Prostate gland (tissue), 2 donors: ENCODE measurements at regions not wholly inside any gene's neighbourhood (a gene's known extent, or its start where the extent isn't known, plus 50 kb on each side); places are given as distances from the start of the nearest gene placed in this dataset.

Experiments
- DNase-seq: peaks from one replicate; pipeline ENCODE4 v3.0.0-alpha.2; 2019; ENCODE audit warnings: low spot score
- H3K27ac ChIP-seq, 2 donors: fragments of 200-600 bp; sonication (generic); 2 replicates each; pipeline ENCODE4 v1.5.1; 2017 to 2019
- H3K27me3 ChIP-seq: fragments of 200-600 bp; sonication (generic); replicated peaks from 2 replicates; pipeline ENCODE4 v1.5.1; 2019; ENCODE audit not compliant: insufficient read depth
- H3K36me3 ChIP-seq, 2 donors: fragments of 200-600 bp; sonication (generic); 1 replicate in 1 of 2; 2 replicates in 1 of 2; pipeline versions ENCODE4 v1.5.1 to v1.8.1; 2017 to 2019
- H3K4me1 ChIP-seq: fragments of 200-600 bp; sonication (generic); replicated peaks from 2 replicates; pipeline ENCODE4 v1.5.1; 2019
- H3K4me3 ChIP-seq, 2 donors: fragments of 200-600 bp; sonication (generic); 2 replicates each; pipeline ENCODE4 v1.5.1; 2017 to 2019
- H3K9me3 ChIP-seq: fragments of 200-600 bp; sonication (generic); 2 replicates; pipeline ENCODE4 v1.5.1; 2017
- CTCF ChIP-seq, 4 experiments: fragments of 200-600 bp in 2 of 4; fragments of 450-650 bp in 2 of 4; sonication (generic) in 2 of 4; IDR thresholded peaks; 1 replicate in 3 of 4; 2 replicates in 1 of 4; pipeline ENCODE4 v1.5.1; 2016 to 2019; ENCODE audit warnings: antibody characterized with exemption in 4 of 4, mild to moderate bottlenecking in 2 of 4, moderate library complexity in 2 of 4
- POLR2A ChIP-seq: fragments of 450-650 bp; IDR thresholded peaks from one replicate; pipeline ENCODE4 v1.6.1; 2016; ENCODE audit warnings: antibody characterized with exemption, mild to moderate bottlenecking
- POLR2AphosphoS5 ChIP-seq: sonication (generic); formaldehyde crosslinking; IDR thresholded peaks from one replicate; pipeline ENCODE4 v1.6.1; 2017; ENCODE audit warnings: antibody characterized with exemption
- WGBS: methylation state at CpG from one replicate; pipeline ENCODE4 v1.1.5; 2018; 5-methylcytosine and 5-hydroxymethylcytosine counted together
- intact Hi-C: fragments of 100-400 bp; cut with DNase I; formaldehyde crosslinking; loops from one replicate; pipeline ENCODE4 v1.14.2; 2022

GRCh38 chr12:58224536-58225105 is 283.3 kb downstream of the ATP23 start:
- Histone ChIP-seq H3K36me3 (no peaks in the 10 kb centered on the region), H3K4me1 (no peaks in the 10 kb centered on the region), H3K27ac (no peak overlapping the region), H3K9me3 (no peaks in the 10 kb centered on the region), H3K27me3 (no peaks in the 10 kb centered on the region), H3K4me3 (no peak overlapping the region)
- 68% methylated on average over 3 of the region's 3 CpGs for WGBS
- TF ChIP-seq CTCF (IDR thresholded peaks at IDR 0.05) (no peak), POLR2A (no peak), POLR2AphosphoS5 (no peak)
- no peak for DNase-seq
- intact Hi-C loops, result no loop called here

GRCh38 chr12:58225203-58225877 is 284.0 kb downstream of the ATP23 start:
- no peaks in the 10 kb centered on the region for H3K9me3 ChIP-seq
- H3K27ac ChIP-seq, result no peak overlapping the region
- H3K4me1 ChIP-seq, result no peaks in the 10 kb centered on the region
- H3K4me3 ChIP-seq, result no peak overlapping the region
- H3K27me3 ChIP-seq, result no peaks in the 10 kb centered on the region
- no peaks in the 10 kb centered on the region for H3K36me3 ChIP-seq
- intact Hi-C loops, result no loop called here
- TF ChIP-seq POLR2A (no peak), CTCF (IDR thresholded peaks at IDR 0.05) (no peak), POLR2AphosphoS5 (no peak)
- no peak for DNase-seq

GRCh38 chr12:58233886-58234285 is 292.5 kb downstream of the ATP23 start:
- no peak for DNase-seq
- Histone ChIP-seq H3K27me3 (no peaks in the 10 kb centered on the region), H3K4me1 (no peaks in the 10 kb centered on the region), H3K27ac (no peak overlapping the region), H3K4me3 (no peak overlapping the region), H3K9me3 (no peaks in the 10 kb centered on the region), H3K36me3 (no peaks in the 10 kb centered on the region)
- WGBS, result 95% methylated on average over 2 of the region's 2 CpGs
- TF ChIP-seq POLR2AphosphoS5 (no peak), POLR2A (no peak), CTCF (IDR thresholded peaks at IDR 0.05) (no peak)
- intact Hi-C loops, result no loop called here

- Histone ChIP-seq H3K36me3 (no peaks in the 10 kb centered on the region), H3K27ac (no peak overlapping the region), H3K9me3 (no peaks in the 10 kb centered on the region), H3K27me3 (no peaks in the 10 kb centered on the region), H3K4me3 (no peak overlapping the region), H3K4me1 (no peaks in the 10 kb centered on the region)
- no peak for DNase-seq
- TF ChIP-seq POLR2AphosphoS5 (no peak), POLR2A (no peak), CTCF (IDR thresholded peaks at IDR 0.05) (no peak)
- 61% methylated on average over 3 of the region's 3 CpGs for WGBS
- intact Hi-C loops, result no loop called here
These were observed 297.0 kb downstream of the ATP23 start for GRCh38 chr12:58238411-58238810.

GRCh38 chr12:58241099-58241498 is 299.7 kb downstream of the ATP23 start:
- intact Hi-C loops, result no loop called here
- no peak for TF ChIP-seq CTCF (IDR thresholded peaks at IDR 0.05)
- TF ChIP-seq POLR2A, result no peak
- TF ChIP-seq POLR2AphosphoS5, result no peak
- WGBS, result 91% methylated on average over 5 of the region's 5 CpGs

More at GRCh38 chr12:58241099-58241498, 299.7 kb downstream of the ATP23 start:
- H3K27ac ChIP-seq, result no peak overlapping the region
- no peaks in the 10 kb centered on the region for H3K4me1 ChIP-seq
- no peak overlapping the region for H3K4me3 ChIP-seq
- H3K9me3 ChIP-seq, result no peaks in the 10 kb centered on the region
- H3K27me3 ChIP-seq, result no peaks in the 10 kb centered on the region
- no peaks in the 10 kb centered on the region for H3K36me3 ChIP-seq
- no peak for DNase-seq
